ENCODE measurements at regions not wholly inside any gene's neighbourhood (a gene's known extent, or its start where the extent isn't known, plus 50 kb on each side); places are given as distances from the start of the nearest gene placed in this dataset.
A peak's percentile ranks its signal among the peaks of the same experiment; 100 is the strongest.

DNA sequence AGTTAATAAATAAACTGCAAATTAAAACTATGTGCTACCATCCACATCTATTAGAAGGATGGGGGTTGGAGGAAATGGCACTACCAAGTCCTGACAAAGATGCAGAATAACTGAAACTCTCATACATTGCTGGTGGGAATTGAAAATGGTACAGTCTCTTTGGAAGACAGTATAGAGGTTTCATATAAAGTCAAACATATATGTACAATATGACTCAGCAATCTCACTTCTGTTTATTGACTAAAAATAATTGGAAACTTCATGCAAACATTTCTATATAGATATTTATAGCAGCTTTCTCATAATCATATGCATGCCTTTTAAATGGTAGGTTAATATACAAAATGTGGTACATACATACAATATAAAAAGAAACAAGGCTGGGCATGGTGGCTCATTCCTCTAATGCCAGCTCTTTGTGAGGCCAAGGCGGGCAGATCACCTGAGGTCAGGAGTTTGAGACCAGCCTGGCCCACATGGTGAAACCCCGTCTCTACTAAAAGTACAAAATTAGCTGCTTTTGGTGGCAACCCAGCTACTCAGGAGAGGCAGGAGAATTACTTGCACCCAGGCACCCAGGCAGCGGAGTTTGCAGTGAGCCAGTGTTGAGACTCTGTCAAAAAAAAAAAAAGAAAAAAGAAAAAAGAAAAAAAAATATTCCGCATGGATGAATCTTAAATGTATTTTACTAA, 225.0 kb upstream of the CXXC4 start:
- no peak for DNase-seq (ENCODE audit: low read depth)
- no peak overlapping the region for H3K4me3 ChIP-seq (ENCODE audit: low read depth, low read length)
- TF ChIP-seq, protein P1, sequence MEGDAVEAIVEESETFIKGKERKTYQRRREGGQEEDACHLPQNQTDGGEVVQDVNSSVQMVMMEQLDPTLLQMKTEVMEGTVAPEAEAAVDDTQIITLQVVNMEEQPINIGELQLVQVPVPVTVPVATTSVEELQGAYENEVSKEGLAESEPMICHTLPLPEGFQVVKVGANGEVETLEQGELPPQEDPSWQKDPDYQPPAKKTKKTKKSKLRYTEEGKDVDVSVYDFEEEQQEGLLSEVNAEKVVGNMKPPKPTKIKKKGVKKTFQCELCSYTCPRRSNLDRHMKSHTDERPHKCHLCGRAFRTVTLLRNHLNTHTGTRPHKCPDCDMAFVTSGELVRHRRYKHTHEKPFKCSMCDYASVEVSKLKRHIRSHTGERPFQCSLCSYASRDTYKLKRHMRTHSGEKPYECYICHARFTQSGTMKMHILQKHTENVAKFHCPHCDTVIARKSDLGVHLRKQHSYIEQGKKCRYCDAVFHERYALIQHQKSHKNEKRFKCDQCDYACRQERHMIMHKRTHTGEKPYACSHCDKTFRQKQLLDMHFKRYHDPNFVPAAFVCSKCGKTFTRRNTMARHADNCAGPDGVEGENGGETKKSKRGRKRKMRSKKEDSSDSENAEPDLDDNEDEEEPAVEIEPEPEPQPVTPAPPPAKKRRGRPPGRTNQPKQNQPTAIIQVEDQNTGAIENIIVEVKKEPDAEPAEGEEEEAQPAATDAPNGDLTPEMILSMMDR (conservative IDR thresholded peaks at IDR 0.05; ENCODE audit: low read depth, low read length) = no peak

DNA sequence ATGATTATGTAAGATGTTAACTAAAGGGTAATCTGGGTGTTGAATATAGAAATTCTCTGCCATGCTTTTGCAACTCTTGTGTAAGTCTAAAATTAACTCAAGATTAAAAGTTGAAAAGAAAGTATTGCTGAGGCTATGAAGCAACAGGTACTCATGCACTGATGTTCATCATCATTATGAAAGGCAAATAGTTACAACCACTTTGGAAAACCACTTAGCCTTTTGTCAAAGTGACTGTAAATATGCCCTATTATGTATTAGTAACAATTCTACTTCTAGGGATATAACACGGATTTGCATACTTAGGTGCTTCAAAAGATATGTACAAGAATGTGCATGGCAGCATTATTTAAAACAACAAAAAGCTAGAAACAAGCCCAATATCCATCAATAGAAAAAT, 227.8 kb upstream of the CXXC4 start:
- TF ChIP-seq, protein P1 (conservative IDR thresholded peaks at IDR 0.05; ENCODE audit: low read depth, low read length) = no peak
- DNase-seq (ENCODE audit: low read depth) = no peak
- H3K4me3 ChIP-seq (ENCODE audit: low read depth, low read length) = no peak overlapping the region

DNA sequence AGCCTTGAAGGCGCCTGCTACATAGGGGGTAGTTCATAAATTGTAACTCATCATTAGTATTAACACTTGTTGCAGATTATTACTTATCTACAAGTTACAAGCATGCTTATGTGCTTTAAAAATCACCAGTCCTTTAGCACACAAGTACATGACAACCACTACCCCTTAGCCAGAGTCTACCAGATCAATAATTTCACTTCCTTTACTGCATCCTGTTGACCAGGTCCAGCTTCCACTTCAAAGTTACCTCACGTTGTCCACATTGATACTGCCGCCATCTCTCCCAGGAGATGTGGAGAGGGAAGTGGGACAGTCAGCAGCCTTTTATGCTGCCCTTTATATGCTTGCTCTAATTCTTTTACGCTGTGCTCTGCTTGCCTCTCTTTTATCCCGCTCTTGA, 231.3 kb upstream of the CXXC4 start:
- H3K4me3 ChIP-seq (ENCODE audit: low read depth, low read length) = no peak overlapping the region
- DNase-seq (ENCODE audit: low read depth) = no peak
- TF ChIP-seq, protein P1 (conservative IDR thresholded peaks at IDR 0.05; ENCODE audit: low read depth, low read length) = no peak

DNA sequence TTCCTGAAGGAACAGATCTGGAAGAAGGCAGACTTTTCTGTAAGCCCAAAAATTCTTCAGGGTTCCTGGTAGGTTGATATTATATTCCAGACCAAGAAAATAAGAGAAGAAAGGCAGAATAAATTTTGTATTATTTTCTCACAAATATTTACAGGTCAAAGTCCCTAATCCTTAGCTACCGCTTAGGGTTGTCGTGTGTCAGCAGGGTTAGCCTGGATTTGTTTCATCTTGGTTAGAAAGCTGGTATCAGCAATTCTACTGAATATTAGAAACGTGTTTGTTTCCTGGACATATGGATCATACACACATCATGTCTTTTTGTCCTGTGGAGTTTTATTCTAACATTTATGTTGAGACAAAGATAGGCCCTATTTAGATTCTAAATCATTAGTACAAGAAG, 232.9 kb upstream of the CXXC4 start:
- DNase-seq (ENCODE audit: low read depth) = no peak
- TF ChIP-seq, protein P1 (conservative IDR thresholded peaks at IDR 0.05; ENCODE audit: low read depth, low read length) = no peak
- H3K4me3 ChIP-seq (ENCODE audit: low read depth, low read length) = no peak overlapping the region

DNA sequence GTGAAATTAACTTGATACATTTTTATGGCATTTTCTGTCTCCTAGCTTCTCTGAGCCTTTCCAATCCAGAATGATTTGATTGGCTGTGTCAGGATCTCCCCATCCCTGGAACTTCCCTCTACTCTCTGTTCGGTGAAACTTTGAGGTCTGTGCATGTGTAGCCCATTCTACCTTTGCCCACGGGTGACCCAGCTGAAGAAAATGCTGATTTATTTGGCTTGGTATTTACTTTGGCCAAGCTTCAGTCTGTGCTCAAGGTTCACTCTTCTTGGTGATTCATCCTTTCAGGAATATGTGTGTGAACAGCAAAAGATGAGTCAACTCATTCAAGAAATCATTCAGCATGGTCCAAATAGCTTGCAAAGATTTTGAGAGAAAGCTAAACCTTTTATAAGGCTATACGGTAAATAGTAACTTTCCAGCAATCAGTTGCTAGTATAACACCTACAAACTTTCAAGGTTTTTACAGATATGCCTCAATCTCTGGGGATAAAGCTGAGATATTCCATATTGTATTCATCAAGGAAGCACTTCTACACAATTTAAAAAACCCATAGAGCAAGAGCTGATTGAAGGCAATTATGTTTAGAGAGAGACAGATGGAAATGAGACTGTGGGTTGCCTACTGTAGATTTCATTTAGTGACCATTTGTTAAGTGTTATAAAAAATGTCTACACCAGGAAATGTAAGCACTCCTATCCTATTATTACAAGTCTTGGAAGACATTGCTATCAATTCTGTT, 233.9 kb upstream of the CXXC4 start:
- peak; percentile 63 for DNase-seq (ENCODE audit: low read depth)
- TF ChIP-seq, protein P1 (conservative IDR thresholded peaks at IDR 0.05; ENCODE audit: low read depth, low read length) = no peak
- H3K4me3 ChIP-seq (ENCODE audit: low read depth, low read length) = no peak overlapping the region

DNA sequence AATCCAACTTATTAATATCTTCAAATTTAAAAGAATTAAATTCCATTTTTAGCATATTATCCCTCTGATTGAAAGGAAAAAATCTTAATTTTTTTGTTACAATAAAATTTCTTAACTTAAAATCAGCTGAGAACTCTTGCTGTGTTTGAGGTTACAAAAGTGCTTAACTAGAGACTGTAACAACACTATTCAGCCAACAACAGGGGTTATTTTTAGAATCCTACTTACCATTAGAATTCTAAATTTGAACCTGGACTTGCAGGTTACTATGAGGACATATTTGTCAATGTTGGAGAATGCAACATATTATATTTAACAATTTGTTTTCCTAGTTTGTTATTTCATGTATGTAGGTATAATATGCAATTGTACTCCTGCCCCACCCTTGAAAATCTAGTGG, 238.1 kb upstream of the CXXC4 start:
- TF ChIP-seq, protein P1 (conservative IDR thresholded peaks at IDR 0.05; ENCODE audit: low read depth, low read length) = no peak
- H3K4me3 ChIP-seq (ENCODE audit: low read depth, low read length) = no peak overlapping the region
- no peak for DNase-seq (ENCODE audit: low read depth)

DNA sequence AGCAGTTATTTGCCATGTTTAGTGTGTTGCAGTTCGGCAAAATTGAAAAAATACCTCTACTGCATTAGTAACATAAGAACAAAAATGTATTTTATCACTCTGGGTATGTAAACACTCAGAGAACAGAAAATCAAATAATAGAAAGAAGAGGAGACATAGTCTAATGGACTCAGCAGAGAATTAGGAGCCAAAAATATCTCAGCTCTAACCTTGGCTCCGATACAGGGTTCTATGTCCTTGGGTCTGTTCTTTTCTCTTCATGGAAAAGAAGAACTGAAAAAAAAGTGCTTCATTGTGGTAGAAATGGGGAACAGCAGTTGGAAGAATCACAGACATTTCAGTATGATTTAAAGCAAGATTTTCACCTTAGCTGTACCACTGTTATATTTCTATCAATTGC, 240.5 kb upstream of the CXXC4 start:
- DNase-seq (ENCODE audit: low read depth) = no peak
- H3K4me3 ChIP-seq (ENCODE audit: low read depth, low read length) = no peak overlapping the region
- TF ChIP-seq, protein P1 (conservative IDR thresholded peaks at IDR 0.05; ENCODE audit: low read depth, low read length) = no peak
